GM19438 (cell line): ENCODE measurements at regions not wholly inside any gene's neighbourhood (a gene's known extent, or its start where the extent isn't known, plus 50 kb on each side); places are given as distances from the start of the nearest gene placed in this dataset.
"Not testable (repeated sequence)": the region's sequence is repeated elsewhere in the genome, so short reads cannot be mapped to it uniquely, and the experiment has no call there.

ENCODE experiments used
- ATAC-seq: cut with Tn5 transposase; IDR thresholded peaks from one replicate; pipeline ENCODE4 v1.9.1; 2021; ENCODE audit warnings: low read depth; ENCODE audit not compliant: unreplicated experiment

GRCh38 chr3:72630327-72630968, 217.8 kb downstream of the SHQ1 start:
- no peak for ATAC-seq

DNA sequence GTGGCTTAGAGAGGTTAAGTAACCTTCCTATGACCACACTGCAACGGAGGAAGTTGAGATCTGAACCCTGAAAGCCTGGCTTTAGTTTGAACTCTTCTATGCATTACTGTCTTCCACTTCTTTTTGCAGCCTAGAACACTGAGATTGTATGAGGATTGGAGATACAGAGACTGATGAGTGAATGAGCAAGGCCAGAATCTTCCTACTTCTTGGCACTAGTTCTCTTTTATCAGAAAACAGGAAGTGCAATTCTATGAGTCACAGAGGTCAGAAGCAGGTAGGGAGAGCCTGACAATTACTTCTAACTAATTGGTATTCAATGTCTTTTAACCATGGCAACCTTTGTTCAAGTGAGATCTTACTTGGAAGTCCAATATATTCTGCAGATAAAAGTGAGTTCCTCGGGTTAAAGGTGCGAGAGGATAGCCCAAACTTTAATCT, 219.0 kb downstream of the SHQ1 start:
- peak; percentile 52 for ATAC-seq

- no peak for ATAC-seq
These were observed 220.2 kb downstream of the SHQ1 start for GRCh38 chr3:72628065-72628464.

- no peak for ATAC-seq
These were observed 221.0 kb downstream of the SHQ1 start for GRCh38 chr3:72627271-72627670.

DNA sequence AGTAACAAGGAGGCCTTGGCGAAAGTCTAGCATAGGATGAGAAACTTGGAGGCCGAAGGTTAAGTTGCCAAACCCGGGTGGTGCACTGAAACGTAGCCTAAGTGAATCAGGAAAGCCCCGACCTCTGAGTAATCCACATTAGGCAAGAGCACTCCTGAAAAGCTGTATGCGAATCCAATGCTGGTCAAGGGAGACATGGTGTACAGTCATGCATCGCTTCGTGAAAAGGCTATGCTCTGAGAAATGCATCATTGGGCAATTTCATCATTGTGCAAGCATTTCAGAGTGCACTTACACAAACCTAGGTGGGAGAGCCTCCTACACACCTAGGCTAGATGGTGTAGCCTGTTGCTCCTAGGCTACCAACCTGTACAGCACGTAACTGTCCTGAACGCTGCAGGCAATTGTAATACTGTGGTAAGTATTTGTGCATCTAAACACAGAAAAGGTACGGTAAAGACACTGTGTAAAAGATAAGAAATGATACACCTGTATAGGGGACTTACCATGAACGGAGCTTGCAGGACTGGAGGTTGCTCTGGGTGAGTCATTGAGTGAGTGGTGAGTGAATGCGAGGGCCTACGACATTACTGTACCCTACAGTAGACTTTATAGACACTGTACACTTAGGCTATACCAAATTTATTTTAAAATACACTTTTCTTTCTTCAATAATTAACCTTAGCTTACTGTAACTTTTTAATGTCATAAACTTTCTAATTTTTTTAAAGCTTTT, 222.5 kb downstream of the SHQ1 start:
- no peak for ATAC-seq

DNA sequence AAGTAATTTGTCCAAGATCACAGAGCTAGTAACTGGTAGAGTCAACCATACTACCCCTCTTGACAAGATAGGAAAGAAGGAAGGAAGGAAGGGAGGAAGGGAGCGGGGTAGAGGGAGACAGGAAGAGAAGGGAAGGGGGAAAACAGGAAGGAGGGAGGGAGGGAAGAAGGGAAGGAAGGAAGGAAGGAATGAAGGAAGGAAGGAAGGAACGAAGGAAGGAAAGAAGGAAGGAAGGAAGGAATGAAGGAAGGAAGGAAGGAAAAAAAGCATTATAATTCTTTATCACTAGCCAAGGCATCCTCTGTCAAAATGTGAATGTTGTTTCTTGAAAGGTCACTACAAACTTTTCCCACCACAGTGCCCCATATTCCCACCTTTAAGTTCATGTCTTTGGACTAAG, 223.6 kb downstream of the SHQ1 start:
- ATAC-seq, result no peak

GRCh38 chr3:72618739-72619138, 229.5 kb downstream of the SHQ1 start:
- no peak for ATAC-seq

GRCh38 chr3:72617424-72618024, 230.7 kb downstream of the SHQ1 start:
- no peak for ATAC-seq

DNA sequence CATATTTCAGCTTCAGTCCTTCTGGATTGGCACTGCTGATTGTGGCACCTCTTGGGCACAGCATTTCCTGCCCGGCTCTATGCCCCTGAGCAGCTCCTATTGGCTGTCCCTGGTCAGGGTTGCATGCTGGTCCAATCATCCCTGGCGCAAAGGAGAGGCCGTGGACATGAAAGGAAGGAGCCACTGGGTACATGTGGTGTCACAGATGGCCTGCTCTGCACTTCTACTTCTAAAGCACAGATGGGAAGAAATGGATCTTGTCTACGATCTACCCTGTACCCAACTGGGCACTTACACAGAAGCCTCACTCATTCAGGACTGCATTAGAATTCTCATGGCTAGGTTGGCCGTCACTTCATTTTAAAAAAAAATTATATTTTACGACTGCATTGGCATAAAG, 232.5 kb downstream of the SHQ1 start:
- ATAC-seq, result no peak

GRCh38 chr3:72615182-72615581, 233.1 kb downstream of the SHQ1 start:
- no peak for ATAC-seq

GRCh38 chr3:72614394-72615074, 233.7 kb downstream of the SHQ1 start:
- no peak for ATAC-seq

DNA sequence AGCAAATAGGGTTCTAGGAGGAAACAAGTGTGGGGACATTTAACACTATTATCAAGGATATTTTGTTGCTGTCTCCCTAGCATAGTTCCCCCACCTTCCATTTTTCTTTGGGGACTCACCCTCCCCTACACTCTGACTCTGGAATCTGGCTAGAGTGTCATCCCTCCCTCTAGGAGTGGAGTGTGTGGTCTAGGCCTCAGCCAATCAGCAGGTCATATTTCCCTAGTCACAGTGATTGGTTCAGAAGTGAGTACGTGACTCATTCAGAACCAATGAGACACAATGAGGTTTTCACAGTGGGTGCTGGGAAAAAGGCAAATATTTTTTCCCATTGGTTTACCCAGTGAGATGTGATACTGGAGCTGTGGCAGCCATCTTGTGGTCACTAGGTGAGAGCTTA, 234.4 kb downstream of the SHQ1 start:
- ATAC-seq, result no peak

- ATAC-seq, result not testable (repeated sequence)
These were observed 239.1 kb downstream of the SHQ1 start for GRCh38 chr3:72609114-72609513.

- ATAC-seq, result no peak
These were observed 242.0 kb downstream of the SHQ1 start for GRCh38 chr3:72606005-72606800.

GRCh38 chr3:72604328-72604727, 243.9 kb downstream of the SHQ1 start:
- no peak for ATAC-seq

DNA sequence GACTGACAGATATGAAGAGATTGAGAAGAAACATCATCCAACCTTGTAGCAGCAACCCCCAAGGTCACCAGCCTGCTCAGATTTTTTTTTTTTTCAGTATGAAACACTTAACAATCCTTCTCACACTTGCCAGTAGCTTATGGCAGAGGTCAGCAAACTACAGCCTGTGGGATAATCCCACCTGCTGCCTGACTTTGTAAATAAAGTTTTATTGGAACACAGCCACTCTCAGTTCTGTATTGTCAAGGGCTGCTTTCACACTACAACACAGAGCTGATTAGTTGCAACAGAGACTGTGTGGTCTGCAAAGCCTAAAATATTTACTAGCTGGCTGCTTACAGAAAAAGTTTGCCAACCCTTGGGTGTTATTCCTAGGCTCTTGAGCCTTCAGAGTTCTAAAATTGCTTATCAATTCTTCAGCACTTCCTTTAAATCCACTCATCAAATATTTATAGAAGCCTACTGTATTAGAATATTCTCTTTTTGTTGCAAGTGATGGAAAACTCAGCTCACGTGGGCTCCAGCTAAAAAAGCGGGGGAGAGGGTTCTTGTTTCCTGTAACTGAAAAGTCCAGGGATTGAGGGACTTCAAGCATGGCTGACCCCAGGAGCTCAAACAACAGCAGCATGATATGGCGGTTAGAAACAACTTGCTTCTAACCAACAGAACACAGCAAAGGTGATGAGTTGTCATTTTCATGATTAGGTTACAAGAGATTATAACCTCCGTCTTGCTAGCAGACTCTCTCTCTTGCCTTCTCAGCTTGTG, 246.1 kb downstream of the SHQ1 start:
- no peak for ATAC-seq

DNA sequence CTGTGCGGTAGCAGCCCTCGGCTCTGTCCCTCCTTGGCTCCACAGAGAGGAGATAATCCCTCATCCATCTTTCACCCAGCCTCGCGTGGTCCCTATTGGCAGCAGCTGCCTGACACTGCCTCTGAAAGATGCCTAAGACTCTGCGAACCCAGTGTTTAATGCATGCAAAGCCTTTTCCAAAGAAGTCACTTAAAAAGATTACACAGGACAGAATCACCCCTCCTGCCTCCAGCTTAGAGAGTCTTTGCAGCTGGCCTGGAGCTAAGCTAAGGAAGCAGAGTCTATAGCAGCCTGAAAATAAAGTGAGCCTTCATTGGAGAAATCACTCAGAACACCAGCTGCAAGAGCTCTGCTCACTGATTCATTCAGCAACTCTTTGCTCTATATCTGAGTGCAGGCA, 247.2 kb downstream of the SHQ1 start:
- ATAC-seq, result no peak

- no peak for ATAC-seq
These were observed 250.5 kb downstream of the SHQ1 start for GRCh38 chr3:72597756-72598195.

DNA sequence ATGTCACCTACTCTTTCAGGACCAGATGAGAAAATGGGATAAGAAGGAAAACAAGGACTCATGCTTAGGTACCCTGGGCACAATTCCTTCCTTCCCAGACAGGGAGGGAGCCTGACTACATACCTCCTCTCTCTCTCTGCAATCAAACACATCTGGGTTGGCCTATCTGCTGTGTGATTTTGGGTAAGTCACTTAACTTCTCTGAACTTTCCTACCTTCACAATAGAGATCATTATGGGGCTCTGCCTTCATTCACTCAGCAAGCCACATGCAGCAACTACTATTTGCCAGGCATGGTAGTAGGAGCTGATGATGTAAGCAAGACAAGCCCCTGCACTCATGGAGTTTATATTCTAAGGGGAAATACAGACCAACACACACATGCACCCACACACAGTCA, 251.2 kb downstream of the SHQ1 start:
- ATAC-seq, result no peak
